ENCODE measurements at regions not wholly inside any gene's neighbourhood (a gene's known extent, or its start where the extent isn't known, plus 50 kb on each side); places are given as distances from the start of the nearest gene placed in this dataset.
"Not testable (repeated sequence)": the region's sequence is repeated elsewhere in the genome, so short reads cannot be mapped to it uniquely, and the experiment has no call there.

GRCh38 chr7:76735668-76736067 lies 108.6 kb upstream of the POMZP3 start:
- not testable (repeated sequence) for DNase-seq (ENCODE audit: low read depth in 2 of 3, low spot score in 1 of 3)

GRCh38 chr7:76728571-76728974 lies 101.5 kb upstream of the POMZP3 start:
- DNase-seq (ENCODE audit: low read depth in 2 of 3, low spot score in 1 of 3), result not testable (repeated sequence)

- DNase-seq (ENCODE audit: low read depth in 2 of 3, low spot score in 1 of 3), result not testable (repeated sequence)
Observed at GRCh38 chr7:76723928-76724327, 96.8 kb upstream of the POMZP3 start.

DNA sequence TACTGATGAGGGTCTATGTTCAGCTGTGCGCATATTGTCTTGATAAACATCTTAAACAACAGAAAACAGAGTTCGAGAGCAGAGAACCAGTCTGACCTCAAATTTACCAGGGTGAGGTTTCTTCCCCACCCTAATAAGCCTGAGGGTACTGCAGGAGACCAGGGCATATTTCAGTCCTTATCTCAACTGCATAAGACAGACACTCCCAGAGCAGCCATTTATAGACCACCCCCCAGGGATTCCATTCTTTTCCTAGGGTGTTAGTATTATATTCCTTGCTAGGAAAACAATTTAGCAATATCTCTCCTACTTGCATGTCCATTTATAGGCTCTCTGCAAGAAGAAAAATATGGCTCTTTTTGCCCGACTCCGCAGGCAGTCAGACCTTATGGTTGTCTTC lies 89.5 kb upstream of the POMZP3 start:
- DNase-seq (ENCODE audit: low read depth in 2 of 3, low spot score in 1 of 3), result not testable (repeated sequence)

DNA sequence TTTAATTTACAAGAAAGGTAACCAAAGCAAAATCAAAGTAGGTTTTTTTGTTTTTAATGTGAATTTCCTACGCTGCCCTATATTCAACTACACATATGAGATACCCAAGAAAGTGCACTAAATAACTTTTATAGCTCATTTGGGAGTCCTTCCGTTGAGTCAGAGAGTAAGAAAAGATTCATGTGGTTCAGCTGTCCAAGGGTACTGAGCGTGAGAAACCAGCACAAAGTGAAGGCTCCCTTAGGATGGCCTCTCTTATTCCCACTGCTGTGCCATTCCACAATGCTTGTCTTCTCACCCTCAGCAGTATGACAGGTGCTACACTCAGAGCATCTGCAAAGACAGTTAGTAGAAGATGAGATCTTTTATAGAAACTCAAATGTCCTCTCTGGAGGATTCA lies 85.8 kb upstream of the POMZP3 start:
- not testable (repeated sequence) for DNase-seq (ENCODE audit: low read depth in 2 of 3, low spot score in 1 of 3)

DNA sequence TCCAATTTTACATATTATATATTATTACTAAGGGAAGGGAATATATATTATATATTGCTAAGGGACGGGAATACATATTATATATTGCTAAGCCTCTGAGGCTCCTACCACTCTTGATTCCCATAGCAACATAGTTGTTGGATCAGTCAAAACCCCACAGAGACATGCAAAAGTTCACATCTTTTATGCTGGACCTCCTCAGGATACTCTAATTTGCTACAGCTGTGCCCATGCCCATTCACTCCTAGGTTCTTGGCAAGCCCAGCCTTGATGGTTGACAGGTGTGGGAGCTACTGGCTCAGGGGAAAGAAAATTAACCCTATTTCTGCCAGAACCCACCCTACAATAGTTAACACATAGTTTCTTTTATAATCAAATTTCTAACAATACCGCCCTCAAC lies 84.6 kb upstream of the POMZP3 start:
- DNase-seq (ENCODE audit: low read depth in 2 of 3, low spot score in 1 of 3), result not testable (repeated sequence)

DNA sequence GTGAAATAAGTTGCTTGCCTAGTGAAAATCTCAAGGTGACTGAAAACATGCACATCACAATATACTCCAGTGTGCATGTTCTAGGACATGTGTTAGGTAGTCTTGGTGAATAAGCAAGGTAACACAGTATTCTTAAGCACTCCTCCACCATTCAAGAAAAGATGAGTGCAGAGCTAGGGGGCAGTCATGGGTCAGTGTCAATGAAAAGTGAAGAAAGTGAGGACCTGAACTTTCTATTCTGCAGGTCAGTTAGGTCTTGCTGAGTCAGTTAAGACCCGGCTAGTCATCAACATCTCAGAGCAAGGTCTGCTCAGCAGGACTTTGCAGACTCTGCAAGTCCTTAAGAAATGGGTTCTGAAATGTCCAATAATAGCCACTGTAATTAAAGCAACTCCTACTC lies 82.6 kb upstream of the POMZP3 start:
- DNase-seq (ENCODE audit: low read depth in 2 of 3, low spot score in 1 of 3), result not testable (repeated sequence)

DNA sequence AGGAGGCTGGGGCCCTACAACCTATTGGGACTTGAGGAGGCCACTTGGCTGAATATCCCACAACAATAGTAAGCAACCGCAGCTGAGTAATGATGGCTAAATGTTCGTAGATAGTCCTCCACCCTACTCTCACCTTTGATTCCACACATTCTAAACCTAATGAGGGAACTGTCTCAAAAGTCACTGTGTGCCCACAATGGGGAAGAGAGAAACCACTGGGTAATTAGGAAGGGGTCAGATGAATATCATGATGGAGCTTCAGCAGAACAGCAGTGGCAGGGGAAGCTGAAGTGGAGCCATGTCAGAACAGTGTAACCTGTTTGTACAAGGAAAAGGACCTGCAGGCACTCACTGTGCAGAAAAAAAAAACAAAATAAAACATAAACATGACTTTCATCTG lies 81.4 kb upstream of the POMZP3 start:
- not testable (repeated sequence) for DNase-seq (ENCODE audit: low read depth in 2 of 3, low spot score in 1 of 3)

DNA sequence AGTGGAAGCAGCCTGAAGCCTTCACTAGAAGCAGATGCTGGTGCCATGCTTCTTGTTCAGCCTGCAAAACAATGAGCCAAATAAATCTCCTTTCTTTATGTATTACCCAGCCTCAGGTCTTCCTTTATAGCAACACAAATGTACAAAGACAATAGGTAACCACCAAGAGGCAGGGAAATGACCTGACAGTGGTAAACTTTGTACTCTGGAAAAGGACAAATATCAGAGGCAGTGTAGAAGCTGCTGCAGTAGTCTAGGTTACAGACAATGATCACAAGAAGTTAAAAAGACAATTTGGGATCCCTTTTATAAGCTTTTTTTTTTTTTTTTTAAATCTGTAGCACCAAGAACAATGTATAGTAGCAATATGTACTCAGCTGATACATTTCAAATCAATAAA lies 76.7 kb upstream of the POMZP3 start:
- DNase-seq (ENCODE audit: low read depth in 2 of 3, low spot score in 1 of 3), result not testable (repeated sequence)

GRCh38 chr7:76686277-76686676 lies 59.2 kb upstream of the POMZP3 start:
- DNase-seq (ENCODE audit: low read depth in 2 of 3, low spot score in 1 of 3), result not testable (repeated sequence)

GRCh38 chr7:76684737-76685136 lies 57.7 kb upstream of the POMZP3 start:
- not testable (repeated sequence) for DNase-seq (ENCODE audit: low read depth in 2 of 3, low spot score in 1 of 3)

GRCh38 chr7:76683631-76684030 lies 56.6 kb upstream of the POMZP3 start:
- DNase-seq (ENCODE audit: low read depth in 2 of 3, low spot score in 1 of 3), result not testable (repeated sequence)

DNA sequence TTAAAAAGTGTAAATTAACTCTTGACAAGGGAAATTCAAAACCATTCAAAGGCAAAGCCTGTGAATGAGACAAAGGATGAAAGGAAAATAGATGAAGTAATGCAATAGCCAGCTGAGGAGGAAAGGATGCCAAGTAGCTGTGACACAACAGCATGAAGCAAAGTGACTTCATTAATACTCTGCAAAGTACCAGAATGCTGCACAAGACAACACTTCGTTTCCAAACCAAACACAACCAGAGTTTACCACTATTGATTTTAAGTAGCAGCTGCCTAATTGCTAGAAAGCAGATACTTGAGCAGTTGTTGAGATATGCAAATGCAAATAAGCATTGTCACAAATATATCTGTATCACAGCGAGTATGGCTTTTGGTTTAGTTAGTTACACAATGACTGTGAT lies 54.7 kb upstream of the POMZP3 start:
- not testable (repeated sequence) for DNase-seq (ENCODE audit: low read depth in 2 of 3, low spot score in 1 of 3)

GRCh38 chr7:76679174-76679573 lies 52.1 kb upstream of the POMZP3 start:
- DNase-seq (ENCODE audit: low read depth in 2 of 3, low spot score in 1 of 3), result not testable (repeated sequence)

DNA sequence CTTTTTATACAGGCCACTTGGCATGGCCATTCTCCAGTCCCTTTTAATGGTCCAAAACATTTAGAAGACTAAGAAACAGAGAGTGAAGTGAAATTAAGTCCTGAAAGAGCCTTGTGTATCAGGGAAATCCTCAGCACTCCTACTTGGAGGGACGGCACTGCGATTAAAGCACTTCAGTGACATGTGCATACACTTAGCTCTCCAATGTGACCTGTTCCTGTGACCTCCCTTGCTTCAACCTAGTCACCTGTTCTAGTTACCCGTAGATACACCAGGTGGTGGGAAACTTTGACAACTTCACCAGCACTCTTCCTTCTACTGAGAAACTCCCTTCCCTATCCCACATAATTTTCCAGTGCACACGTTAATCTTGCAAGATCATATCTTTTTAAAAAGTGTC lies 51.4 kb upstream of the POMZP3 start:
- DNase-seq (ENCODE audit: low read depth in 2 of 3, low spot score in 1 of 3), result not testable (repeated sequence)

DNA sequence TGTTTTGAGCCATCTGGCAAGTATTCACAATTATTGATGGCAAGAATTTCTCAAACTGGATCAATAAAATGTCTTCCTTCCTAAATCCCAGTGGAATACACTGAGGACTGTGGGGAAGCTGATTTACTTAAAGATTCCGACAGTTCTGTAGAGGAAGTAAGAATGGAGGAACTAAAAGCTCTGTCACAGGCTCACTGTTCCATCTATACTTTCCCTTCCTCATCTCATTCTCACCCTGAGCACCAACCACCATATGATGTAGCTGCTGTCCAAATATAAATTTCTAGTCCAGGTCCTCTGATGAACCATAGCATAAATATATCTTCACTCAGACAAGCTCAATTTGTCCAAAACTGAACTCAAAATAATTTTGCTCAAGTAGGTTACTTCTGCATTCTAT lies 49.8 kb upstream of the POMZP3 start:
- DNase-seq (ENCODE audit: low read depth in 2 of 3, low spot score in 1 of 3), result not testable (repeated sequence)
